Activated CD4-positive, alpha-beta T cell treated with anti-CD3 and anti-CD28 coated beads, Interleukin-2, Interleukin-4, amounts not matched to agents 100 ng/mL and 50 ng/mL, durations not matched to agents 16 hours and 8 hours (primary cell): ENCODE measurements at regions not wholly inside any gene's neighbourhood (a gene's known extent, or its start where the extent isn't known, plus 50 kb on each side); places are given as distances from the start of the nearest gene placed in this dataset.

Experiments used
- DNase-seq: peaks from one replicate; pipeline ENCODE4 v3.0.0-alpha.2; 2020; ENCODE audit warnings: low spot score

GRCh38 chr9:81390792-81391456 lies 298.4 kb downstream of the TLE1 start:
- no peak for DNase-seq

GRCh38 chr9:81389569-81389993 lies 299.8 kb downstream of the TLE1 start:
- DNase-seq = no peak

- no peak for DNase-seq
These were observed 300.5 kb downstream of the TLE1 start for GRCh38 chr9:81388831-81389230.

- no peak for DNase-seq
These were observed 301.8 kb downstream of the TLE1 start for GRCh38 chr9:81387360-81388106.

- DNase-seq = no peak
These were observed 304.4 kb downstream of the TLE1 start for GRCh38 chr9:81384911-81385310.

- DNase-seq = no peak
These were observed 307.1 kb downstream of the TLE1 start for GRCh38 chr9:81382281-81382680.

- DNase-seq = no peak
These were observed 307.7 kb downstream of the TLE1 start for GRCh38 chr9:81381694-81382093.

GRCh38 chr9:81380504-81381359 lies 308.6 kb downstream of the TLE1 start:
- no peak for DNase-seq

- no peak for DNase-seq
These were observed 309.7 kb downstream of the TLE1 start for GRCh38 chr9:81379655-81380054.

- no peak for DNase-seq
These were observed 311.4 kb downstream of the TLE1 start for GRCh38 chr9:81377921-81378320.

GRCh38 chr9:81377320-81377719 lies 312.0 kb downstream of the TLE1 start:
- DNase-seq = no peak

GRCh38 chr9:81375187-81376100 lies 313.9 kb downstream of the TLE1 start:
- DNase-seq = no peak

GRCh38 chr9:81374459-81375186 lies 314.7 kb downstream of the TLE1 start:
- no peak for DNase-seq

GRCh38 chr9:81373294-81373693 lies 316.1 kb downstream of the TLE1 start:
- DNase-seq = no peak

- no peak for DNase-seq
These were observed 316.6 kb downstream of the TLE1 start for GRCh38 chr9:81372628-81373191.

GRCh38 chr9:81371824-81372223 lies 317.5 kb downstream of the TLE1 start:
- DNase-seq = no peak

- no peak for DNase-seq
These were observed 318.7 kb downstream of the TLE1 start for GRCh38 chr9:81370650-81371049.

GRCh38 chr9:81370096-81370495 lies 319.3 kb downstream of the TLE1 start:
- no peak for DNase-seq

- DNase-seq = no peak
These were observed 320.2 kb downstream of the TLE1 start for GRCh38 chr9:81369121-81369520.

GRCh38 chr9:81363916-81364480 lies 325.3 kb downstream of the TLE1 start:
- no peak for DNase-seq
